ENCODE measurements at regions not wholly inside any gene's neighbourhood (a gene's known extent, or its start where the extent isn't known, plus 50 kb on each side); places are given as distances from the start of the nearest gene placed in this dataset.

DNA sequence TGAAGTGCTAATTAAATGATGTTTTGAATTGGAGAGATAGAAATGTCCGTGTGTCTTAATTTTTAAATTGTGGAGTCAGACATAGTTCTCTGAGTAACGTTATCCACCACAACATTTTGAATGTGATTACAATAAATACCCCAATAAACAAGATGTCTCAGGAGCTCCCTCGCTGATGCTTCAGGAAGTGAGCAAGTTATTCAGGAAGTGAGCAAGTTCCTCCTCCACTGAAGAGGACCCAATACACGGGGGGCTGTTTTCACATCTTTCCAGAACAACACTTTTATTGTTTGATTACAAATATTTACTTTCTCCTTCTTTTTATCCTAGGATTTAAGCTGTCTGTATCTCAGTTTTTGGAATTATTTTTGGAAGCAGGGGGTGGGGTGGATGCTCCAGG is 363.8 kb downstream of the LRRC70 start:
- Histone ChIP-seq H4K8ac (ENCODE audit: low read depth in 2 of 2, low read length in 2 of 2) (no peak overlapping the region), H3K36me3 (ENCODE audit: control insufficient read depth, insufficient read depth, low read length) (no peaks in the 10 kb centered on the region), H3K27me3 (ENCODE audit: control insufficient read depth, insufficient read depth, low read length) (no peaks in the 10 kb centered on the region), H4K20me1 (ENCODE audit: insufficient read depth, low read length) (no peaks in the 10 kb centered on the region), H2BK15ac (ENCODE audit: low read depth, low read length) (no peak overlapping the region), H3K14ac (replicated peaks; ENCODE audit: low read depth, low read length) (no peak overlapping the region), H3K56ac (ENCODE audit: extremely low read depth, insufficient read depth, low read length) (no peak overlapping the region), H3K4me3 (ENCODE audit: insufficient read depth, low read depth, low read length) (no peak overlapping the region), H3K4me2 (ENCODE audit: low read depth, low read length) (no peak overlapping the region), H2AK5ac (ENCODE audit: low read depth, low read length) (no peak overlapping the region), H3K27ac (ENCODE audit: insufficient read depth, low read length) (no peak overlapping the region), H3K9me3 (ENCODE audit: control insufficient read depth, insufficient read depth, low read length) (peaks cover 8% of the 10 kb centered on the region), H4K5ac (ENCODE audit: low read depth, low read length) (no peak overlapping the region), H2BK20ac (ENCODE audit: low read depth, low read length) (no peak overlapping the region), H2AFZ (replicated peaks; ENCODE audit: low read length, poor library complexity) (no peak overlapping the region), H2BK5ac (ENCODE audit: low read depth, low read length, poor library complexity, severe bottlenecking) (no peak overlapping the region), H3K18ac (ENCODE audit: low read depth, low read length) (no peak overlapping the region), H3K79me1 (ENCODE audit: low read depth in 1 of 2, low read length in 2 of 2) (no peaks in the 10 kb centered on the region), H3K23ac (ENCODE audit: low read depth, low read length) (no peak overlapping the region), H2BK120ac (ENCODE audit: low read depth, low read length) (no peak overlapping the region), H2AK9ac (replicated peaks; ENCODE audit: low read depth, low read length, poor library complexity) (no peak overlapping the region), H3K9ac (ENCODE audit: low read depth, low read length) (no peak overlapping the region), H3K4ac (ENCODE audit: low read depth, low read length) (no peak overlapping the region), H4K91ac (ENCODE audit: insufficient read depth, low read depth, low read length) (no peak overlapping the region), H3K4me1 (ENCODE audit: control insufficient read depth, insufficient read depth, low read length) (no peaks in the 10 kb centered on the region), H3K9me1 (ENCODE audit: insufficient read depth, low read length) (no peaks in the 10 kb centered on the region)
- POLR2A ChIA-PET (ENCODE audit: unreplicated experiment), result no interaction called here
- dilution Hi-C loops (cut with HindIII; ENCODE audit: low sequenced_read_pairs, unreplicated experiment), result no loop called here
- TF ChIP-seq CHD1 (IDR thresholded peaks at IDR 0.05; ENCODE audit: low read depth, low read length), result no peak
- TF ChIP-seq MAZ (IDR thresholded peaks at IDR 0.05; ENCODE audit: borderline replicate concordance, low read depth, low read length), result no peak
- no peak for TF ChIP-seq BHLHE40 (IDR thresholded peaks at IDR 0.05; ENCODE audit: low read depth, low read length)
- TF ChIP-seq RFX5 (IDR thresholded peaks at IDR 0.05; ENCODE audit: low read depth, low read length), result no peak
- TF ChIP-seq, protein P1, sequence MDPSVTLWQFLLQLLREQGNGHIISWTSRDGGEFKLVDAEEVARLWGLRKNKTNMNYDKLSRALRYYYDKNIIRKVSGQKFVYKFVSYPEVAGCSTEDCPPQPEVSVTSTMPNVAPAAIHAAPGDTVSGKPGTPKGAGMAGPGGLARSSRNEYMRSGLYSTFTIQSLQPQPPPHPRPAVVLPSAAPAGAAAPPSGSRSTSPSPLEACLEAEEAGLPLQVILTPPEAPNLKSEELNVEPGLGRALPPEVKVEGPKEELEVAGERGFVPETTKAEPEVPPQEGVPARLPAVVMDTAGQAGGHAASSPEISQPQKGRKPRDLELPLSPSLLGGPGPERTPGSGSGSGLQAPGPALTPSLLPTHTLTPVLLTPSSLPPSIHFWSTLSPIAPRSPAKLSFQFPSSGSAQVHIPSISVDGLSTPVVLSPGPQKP (IDR thresholded peaks at IDR 0.05; ENCODE audit: borderline replicate concordance, low read depth, low read length), result no peak
- no peak for TF ChIP-seq FOS (IDR thresholded peaks at IDR 0.05; ENCODE audit: low read depth, low read length)
- no peak for TF ChIP-seq MAFK (IDR thresholded peaks at IDR 0.05; ENCODE audit: low read depth, low read length)
- no peak for TF ChIP-seq MXI1 (IDR thresholded peaks at IDR 0.05; ENCODE audit: borderline replicate concordance, low read depth, low read length)
- TF ChIP-seq RCOR1 (IDR thresholded peaks at IDR 0.05; ENCODE audit: insufficient replicate concordance, low read length), result no peak
- TF ChIP-seq NFE2L2 (IDR thresholded peaks at IDR 0.05; ENCODE audit: low read depth, low read length), result no peak
- TF ChIP-seq, protein P2, sequence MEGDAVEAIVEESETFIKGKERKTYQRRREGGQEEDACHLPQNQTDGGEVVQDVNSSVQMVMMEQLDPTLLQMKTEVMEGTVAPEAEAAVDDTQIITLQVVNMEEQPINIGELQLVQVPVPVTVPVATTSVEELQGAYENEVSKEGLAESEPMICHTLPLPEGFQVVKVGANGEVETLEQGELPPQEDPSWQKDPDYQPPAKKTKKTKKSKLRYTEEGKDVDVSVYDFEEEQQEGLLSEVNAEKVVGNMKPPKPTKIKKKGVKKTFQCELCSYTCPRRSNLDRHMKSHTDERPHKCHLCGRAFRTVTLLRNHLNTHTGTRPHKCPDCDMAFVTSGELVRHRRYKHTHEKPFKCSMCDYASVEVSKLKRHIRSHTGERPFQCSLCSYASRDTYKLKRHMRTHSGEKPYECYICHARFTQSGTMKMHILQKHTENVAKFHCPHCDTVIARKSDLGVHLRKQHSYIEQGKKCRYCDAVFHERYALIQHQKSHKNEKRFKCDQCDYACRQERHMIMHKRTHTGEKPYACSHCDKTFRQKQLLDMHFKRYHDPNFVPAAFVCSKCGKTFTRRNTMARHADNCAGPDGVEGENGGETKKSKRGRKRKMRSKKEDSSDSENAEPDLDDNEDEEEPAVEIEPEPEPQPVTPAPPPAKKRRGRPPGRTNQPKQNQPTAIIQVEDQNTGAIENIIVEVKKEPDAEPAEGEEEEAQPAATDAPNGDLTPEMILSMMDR (conservative IDR thresholded peaks at IDR 0.05; ENCODE audit: low read depth, low read length), result no peak
- TF ChIP-seq RAD21 (IDR thresholded peaks at IDR 0.05; ENCODE audit: low read length), result no peak
- no peak for TF ChIP-seq CEBPB (IDR thresholded peaks at IDR 0.05; ENCODE audit: low read depth, low read length)
- TF ChIP-seq, protein P3, sequence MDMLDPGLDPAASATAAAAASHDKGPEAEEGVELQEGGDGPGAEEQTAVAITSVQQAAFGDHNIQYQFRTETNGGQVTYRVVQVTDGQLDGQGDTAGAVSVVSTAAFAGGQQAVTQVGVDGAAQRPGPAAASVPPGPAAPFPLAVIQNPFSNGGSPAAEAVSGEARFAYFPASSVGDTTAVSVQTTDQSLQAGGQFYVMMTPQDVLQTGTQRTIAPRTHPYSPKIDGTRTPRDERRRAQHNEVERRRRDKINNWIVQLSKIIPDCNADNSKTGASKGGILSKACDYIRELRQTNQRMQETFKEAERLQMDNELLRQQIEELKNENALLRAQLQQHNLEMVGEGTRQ (IDR thresholded peaks at IDR 0.05; ENCODE audit: low read depth, low read length), result no peak
- TF ChIP-seq SMC3 (IDR thresholded peaks at IDR 0.05; ENCODE audit: low read depth, low read length), result no peak
- TF ChIP-seq POLR2A (IDR thresholded peaks at IDR 0.05; ENCODE audit: low read depth, low read length), result no peak
- no TSS peak for BruUV-seq (replicated peaks)
- CTCF ChIA-PET, result no interaction called here
- ATAC-seq (ENCODE audit: low read depth) (no peak), DNase-seq (no peak)
- no CpG with 5 or more reads among the region's 4 CpGs for whole genome bisulfite sequencing, 2 experiments (ENCODE audit: extremely low coverage in 2 of 2, insufficient read length in 1 of 2)
- intact Hi-C loops (cut with micrococcal nuclease), result no loop called here
- in situ Hi-C loops (cut with MboI; ENCODE audit: low sequenced_read_pairs), result no loop called here

All from IMR-90 (cell line).